ENCODE measurements at regions not wholly inside any gene's neighbourhood (a gene's known extent, or its start where the extent isn't known, plus 50 kb on each side); places are given as distances from the start of the nearest gene placed in this dataset.

DNA sequence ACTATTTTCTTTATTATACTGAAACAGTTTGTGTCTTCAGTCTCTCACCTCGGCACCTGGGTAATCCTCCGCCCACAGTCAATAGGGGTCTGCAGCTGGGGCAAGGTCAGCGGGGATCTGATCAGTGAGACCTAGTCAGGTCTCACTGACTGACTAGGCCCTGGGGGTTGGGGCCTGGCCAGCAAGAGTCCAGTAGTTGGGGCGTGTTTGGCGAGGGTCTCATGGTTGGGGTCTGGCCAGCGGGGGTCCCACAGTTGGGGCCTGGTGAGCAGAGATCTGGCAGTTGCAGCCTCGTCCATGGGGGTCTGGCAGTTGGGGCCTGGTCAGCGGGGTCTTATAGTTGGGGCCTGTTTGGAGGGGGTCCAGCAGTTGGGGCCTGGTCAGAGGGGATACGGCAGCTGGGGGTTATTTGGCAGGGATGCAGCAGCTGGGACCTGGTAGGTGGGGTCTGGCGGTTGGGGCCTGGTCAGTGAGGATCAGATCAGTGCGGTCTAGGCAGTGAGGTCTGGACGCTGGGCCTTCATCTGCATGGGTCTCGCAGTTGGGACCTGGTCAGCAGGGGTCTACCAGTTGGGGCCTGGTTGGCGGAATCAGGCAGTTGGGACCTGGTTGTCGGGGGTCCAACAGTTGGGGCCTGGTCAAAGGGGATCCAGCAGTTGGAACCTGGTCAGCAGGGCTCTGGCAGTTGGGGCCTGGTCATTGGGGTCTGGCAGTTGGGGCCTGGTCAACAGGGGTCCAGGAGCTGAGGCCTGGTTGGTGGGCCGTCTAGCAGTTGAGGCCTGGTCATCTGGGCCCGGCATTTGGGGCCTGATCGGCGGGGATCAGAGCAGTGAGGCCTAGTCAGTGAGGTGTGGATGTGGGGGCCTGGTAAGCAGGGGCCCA lies 61.1 kb upstream of the TPM4 start:
- ChIA-PET CTCF (interaction anchor here (0.6 kb wide), 1 partner anchor 51 kb away, joined by 3 read pairs; no protein-coding TSS in a partner anchor), POLR2A (no interaction called here)
- H3K36me3 ChIP-seq (ENCODE audit: control insufficient read depth, insufficient read depth, low read length) = no peaks in the 10 kb centered on the region
- TF ChIP-seq, protein P1, sequence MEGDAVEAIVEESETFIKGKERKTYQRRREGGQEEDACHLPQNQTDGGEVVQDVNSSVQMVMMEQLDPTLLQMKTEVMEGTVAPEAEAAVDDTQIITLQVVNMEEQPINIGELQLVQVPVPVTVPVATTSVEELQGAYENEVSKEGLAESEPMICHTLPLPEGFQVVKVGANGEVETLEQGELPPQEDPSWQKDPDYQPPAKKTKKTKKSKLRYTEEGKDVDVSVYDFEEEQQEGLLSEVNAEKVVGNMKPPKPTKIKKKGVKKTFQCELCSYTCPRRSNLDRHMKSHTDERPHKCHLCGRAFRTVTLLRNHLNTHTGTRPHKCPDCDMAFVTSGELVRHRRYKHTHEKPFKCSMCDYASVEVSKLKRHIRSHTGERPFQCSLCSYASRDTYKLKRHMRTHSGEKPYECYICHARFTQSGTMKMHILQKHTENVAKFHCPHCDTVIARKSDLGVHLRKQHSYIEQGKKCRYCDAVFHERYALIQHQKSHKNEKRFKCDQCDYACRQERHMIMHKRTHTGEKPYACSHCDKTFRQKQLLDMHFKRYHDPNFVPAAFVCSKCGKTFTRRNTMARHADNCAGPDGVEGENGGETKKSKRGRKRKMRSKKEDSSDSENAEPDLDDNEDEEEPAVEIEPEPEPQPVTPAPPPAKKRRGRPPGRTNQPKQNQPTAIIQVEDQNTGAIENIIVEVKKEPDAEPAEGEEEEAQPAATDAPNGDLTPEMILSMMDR (IDR thresholded peaks at IDR 0.05; ENCODE audit: insufficient read depth, low read depth, low read length) = no peak
- H3K4me3 ChIP-seq (ENCODE audit: low read depth, low read length) = no peak overlapping the region
- no peak for DNase-seq (ENCODE audit: low read depth)
- no peaks in the 10 kb centered on the region for H3K27me3 ChIP-seq (ENCODE audit: control insufficient read depth, insufficient read depth, low read length)

DNA sequence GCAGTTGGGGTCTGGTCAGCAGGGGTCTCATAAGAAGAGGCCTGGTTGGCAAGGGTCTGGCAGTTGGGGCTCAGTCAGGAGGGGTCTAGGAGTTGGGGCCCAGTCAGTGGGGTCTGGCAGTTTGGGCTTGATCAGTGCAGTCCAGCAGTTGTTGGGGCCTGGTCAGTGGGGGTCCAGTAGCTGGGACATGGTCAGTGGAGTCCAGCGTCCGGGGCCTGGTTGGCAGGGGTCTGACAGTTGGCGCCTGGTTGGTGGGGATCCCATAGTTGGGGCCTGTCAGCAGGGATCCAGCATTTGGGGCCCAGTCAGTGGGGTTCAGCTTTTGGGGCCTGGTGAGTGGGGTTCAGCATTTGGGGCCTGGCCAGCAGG lies 60.5 kb upstream of the TPM4 start:
- no peak overlapping the region for H3K4me3 ChIP-seq (ENCODE audit: low read depth, low read length)
- TF ChIP-seq, protein P1 (IDR thresholded peaks at IDR 0.05; ENCODE audit: insufficient read depth, low read depth, low read length) = no peak
- no peak for DNase-seq (ENCODE audit: low read depth)
- H3K27me3 ChIP-seq (ENCODE audit: control insufficient read depth, insufficient read depth, low read length) = no peaks in the 10 kb centered on the region
- ChIA-PET POLR2A (no interaction called here), CTCF (no interaction called here)
- no peaks in the 10 kb centered on the region for H3K36me3 ChIP-seq (ENCODE audit: control insufficient read depth, insufficient read depth, low read length)

DNA sequence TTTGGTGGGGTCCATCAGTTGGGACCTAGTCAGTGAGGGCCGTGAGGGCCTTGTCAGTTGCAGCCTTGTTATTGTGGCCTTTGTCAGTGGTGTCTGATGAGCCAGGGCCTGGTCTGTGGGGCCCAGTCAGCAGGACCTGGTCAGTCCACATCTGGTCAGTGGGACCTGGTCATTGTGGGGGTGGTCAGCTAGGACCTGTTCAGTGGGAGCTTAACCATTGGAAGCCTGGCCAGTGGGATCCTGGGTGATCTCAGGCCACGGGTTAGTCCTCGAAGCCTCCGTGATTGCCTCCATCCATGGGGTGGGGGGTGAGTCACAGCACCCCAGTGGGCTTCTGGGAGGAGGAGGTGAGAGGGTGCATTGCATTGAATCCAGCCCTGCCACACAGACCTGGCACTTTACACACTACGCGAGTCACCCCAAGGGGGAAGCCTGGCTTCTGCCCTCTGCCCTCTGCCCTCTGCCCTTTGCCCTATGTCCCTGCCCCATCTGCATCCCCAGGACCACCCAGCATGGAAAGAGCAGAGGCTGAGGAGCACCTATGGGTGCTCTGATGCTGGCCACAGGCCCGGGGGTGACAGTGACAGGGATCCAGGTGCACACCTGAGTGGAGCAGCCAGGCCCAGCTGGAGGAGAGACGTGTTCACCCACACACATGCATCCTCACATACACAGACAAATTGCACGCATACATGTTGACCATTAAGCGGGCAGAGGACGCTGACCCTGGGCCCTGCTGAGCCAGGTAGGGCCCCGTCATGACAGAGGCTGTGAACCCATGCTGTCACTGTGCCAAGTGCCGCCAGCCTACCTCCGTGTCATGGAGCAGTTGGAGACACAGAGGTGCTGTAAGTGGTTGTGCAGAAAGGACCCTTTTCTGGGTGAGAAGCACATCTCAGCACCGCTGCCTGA lies 59.8 kb upstream of the TPM4 start:
- TF ChIP-seq, protein P1 (IDR thresholded peaks at IDR 0.05; ENCODE audit: insufficient read depth, low read depth, low read length) = no peak

DNA sequence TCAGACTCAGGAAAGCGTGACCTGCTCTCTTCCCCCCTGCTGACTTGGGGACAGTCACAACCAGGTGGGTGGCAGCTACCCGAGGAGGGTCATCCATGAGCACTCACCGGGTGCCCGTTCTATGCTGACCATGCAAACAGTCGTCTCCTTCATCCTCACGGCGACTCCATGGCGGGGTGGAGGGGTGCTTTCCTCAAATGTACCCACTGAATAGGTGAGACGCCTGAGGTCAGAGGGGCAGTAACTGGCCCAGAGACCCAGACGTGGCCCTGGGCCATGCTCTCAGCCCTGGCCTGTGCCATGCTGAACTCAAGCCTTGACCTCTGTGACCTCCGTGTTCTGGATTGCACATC lies 59.2 kb upstream of the TPM4 start:
- ChIA-PET CTCF (no interaction called here), POLR2A (no interaction called here)
- Histone ChIP-seq H3K4me3 (ENCODE audit: low read depth, low read length) (no peak overlapping the region), H3K36me3 (ENCODE audit: control insufficient read depth, insufficient read depth, low read length) (no peaks in the 10 kb centered on the region), H3K27me3 (ENCODE audit: control insufficient read depth, insufficient read depth, low read length) (no peaks in the 10 kb centered on the region)
- DNase-seq (ENCODE audit: low read depth) = no peak
- TF ChIP-seq, protein P1 (IDR thresholded peaks at IDR 0.05; ENCODE audit: insufficient read depth, low read depth, low read length) = no peak

More for the DNA sequence above, 59.8 kb upstream of the TPM4 start:
- Histone ChIP-seq H3K36me3 (ENCODE audit: control insufficient read depth, insufficient read depth, low read length) (no peaks in the 10 kb centered on the region), H3K27me3 (ENCODE audit: control insufficient read depth, insufficient read depth, low read length) (no peaks in the 10 kb centered on the region), H3K4me3 (ENCODE audit: low read depth, low read length) (no peak overlapping the region)
- no peak for DNase-seq (ENCODE audit: low read depth)
- ChIA-PET POLR2A (no interaction called here), CTCF (no interaction called here)

DNA sequence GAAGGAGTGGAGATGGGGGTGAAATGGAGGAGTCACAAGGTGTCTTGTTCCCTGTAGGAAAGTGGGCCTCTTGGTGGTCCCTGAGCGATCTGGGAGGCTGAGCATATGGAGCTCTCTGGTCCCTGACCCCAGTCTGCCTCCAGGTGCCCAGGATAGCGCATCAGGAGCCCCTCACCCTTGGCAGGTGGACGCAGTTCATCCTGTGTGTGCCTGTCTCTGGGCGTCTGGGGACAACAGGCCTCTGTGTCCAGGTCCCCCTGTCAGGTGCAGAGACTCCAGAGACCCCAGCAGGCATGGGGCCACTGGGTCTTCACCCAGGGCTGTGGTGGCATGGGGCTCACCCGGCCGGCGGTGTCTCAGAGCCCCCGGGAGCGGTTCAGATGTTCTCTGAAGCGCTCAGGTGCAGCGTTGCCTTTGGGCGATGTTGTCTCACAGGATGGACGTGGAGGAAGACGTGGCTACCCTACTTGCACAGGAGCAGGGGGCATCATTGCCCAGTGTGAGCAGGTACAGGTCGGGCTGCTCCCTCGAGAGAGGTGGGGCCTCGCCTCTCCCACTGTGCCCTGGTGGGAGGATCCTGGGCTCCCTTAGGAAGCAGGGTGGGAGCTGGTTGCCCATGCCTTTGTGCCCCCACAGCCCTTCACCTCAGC lies 58.1 kb upstream of the TPM4 start:
- Histone ChIP-seq H3K27me3 (ENCODE audit: control insufficient read depth, insufficient read depth, low read length) (no peaks in the 10 kb centered on the region), H3K36me3 (ENCODE audit: control insufficient read depth, insufficient read depth, low read length) (no peaks in the 10 kb centered on the region), H3K4me3 (ENCODE audit: low read depth, low read length) (no peak overlapping the region)
- TF ChIP-seq, protein P1 (IDR thresholded peaks at IDR 0.05; ENCODE audit: insufficient read depth, low read depth, low read length) = no peak
- POLR2A ChIA-PET = no interaction called here
- CTCF ChIA-PET = no interaction called here
- no peak for DNase-seq (ENCODE audit: low read depth)
